ENCODE measurements at regions not wholly inside any gene's neighbourhood (a gene's known extent, or its start where the extent isn't known, plus 50 kb on each side); places are given as distances from the start of the nearest gene placed in this dataset.

- in situ Hi-C loops (cut with MboI; ENCODE audit: low pct_ligation_motif_present in 1 of 4, low pct_unique_long_range_greater_than_20kb in 1 of 4, low sequenced_read_pairs in 3 of 4) (loop anchor here in 3 of 4 donors (25.0 kb wide), 2 partner anchors 216 to 641 kb away; partner anchors contain the start of gene PHYHIPL (in 1 of the 3)), intact Hi-C loops (cut with DNase I; ENCODE audit: low total_unique reads) (no loop called here)
- Histone ChIP-seq H3K4me3 (no peak overlapping the region), H3K27ac (no peak overlapping the region), H3K36me3 (no peaks in the 10 kb centered on the region), H3K27me3 (no peaks in the 10 kb centered on the region), H3K9me3 (no peaks in the 10 kb centered on the region), H3K4me1 (no peaks in the 10 kb centered on the region)
- TF ChIP-seq EP300 (IDR thresholded peaks at IDR 0.05; ENCODE audit: low read depth), result no peak
- no peak for TF ChIP-seq POLR2AphosphoS5 (IDR thresholded peaks at IDR 0.05)
- TF ChIP-seq POLR2A (IDR thresholded peaks at IDR 0.05), result no peak
- TF ChIP-seq, protein P1, sequence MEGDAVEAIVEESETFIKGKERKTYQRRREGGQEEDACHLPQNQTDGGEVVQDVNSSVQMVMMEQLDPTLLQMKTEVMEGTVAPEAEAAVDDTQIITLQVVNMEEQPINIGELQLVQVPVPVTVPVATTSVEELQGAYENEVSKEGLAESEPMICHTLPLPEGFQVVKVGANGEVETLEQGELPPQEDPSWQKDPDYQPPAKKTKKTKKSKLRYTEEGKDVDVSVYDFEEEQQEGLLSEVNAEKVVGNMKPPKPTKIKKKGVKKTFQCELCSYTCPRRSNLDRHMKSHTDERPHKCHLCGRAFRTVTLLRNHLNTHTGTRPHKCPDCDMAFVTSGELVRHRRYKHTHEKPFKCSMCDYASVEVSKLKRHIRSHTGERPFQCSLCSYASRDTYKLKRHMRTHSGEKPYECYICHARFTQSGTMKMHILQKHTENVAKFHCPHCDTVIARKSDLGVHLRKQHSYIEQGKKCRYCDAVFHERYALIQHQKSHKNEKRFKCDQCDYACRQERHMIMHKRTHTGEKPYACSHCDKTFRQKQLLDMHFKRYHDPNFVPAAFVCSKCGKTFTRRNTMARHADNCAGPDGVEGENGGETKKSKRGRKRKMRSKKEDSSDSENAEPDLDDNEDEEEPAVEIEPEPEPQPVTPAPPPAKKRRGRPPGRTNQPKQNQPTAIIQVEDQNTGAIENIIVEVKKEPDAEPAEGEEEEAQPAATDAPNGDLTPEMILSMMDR (IDR thresholded peaks at IDR 0.05), result no peak
- no peak for DNase-seq
These were observed 205.2 kb upstream of the PHYHIPL start for GRCh38 chr10:58971211-58971610.

DNA sequence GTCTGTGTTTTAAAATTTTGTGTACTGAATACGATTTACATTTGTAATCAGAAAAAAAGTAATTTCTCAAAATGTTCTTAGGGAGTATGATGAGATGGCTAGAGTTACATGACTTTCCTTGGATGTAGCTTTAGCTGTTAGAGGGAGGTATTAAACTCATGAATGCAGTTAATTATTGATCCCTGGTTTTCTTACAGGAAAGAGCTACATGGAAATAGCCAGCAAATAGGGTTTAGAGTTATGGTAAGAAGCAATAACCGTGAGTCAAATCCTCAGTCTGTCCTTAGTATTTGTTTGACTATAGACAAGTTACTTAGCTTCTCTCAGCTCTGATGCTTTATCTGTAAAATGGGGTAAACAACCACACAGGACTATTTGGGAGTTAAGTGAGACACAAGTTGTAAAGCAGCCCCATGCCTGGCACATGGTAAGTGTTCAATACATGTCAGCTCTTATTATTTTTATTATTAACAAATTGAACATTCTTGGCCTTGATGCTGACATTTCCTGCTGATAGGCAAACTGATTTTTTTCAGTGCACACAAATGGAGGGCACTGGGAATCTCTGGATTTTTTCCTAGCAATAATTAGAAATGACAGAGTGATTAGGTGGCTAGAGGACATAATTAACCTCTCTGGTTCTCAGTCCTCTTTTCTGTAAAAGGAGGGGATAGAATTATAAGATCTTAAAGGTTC, 204.5 kb upstream of the PHYHIPL start:
- WGBS, 2 donors (ENCODE audit: low coverage in 1 of 2), result 72 to 79% methylated on average over 2 of the region's 2 CpGs

GRCh38 chr10:58972576-58973234, 203.7 kb upstream of the PHYHIPL start:
- intact Hi-C loops (cut with DNase I; ENCODE audit: low total_unique reads), result no loop called here
- DNase-seq, result no peak
- WGBS, 2 donors (ENCODE audit: low coverage in 1 of 2), result 80 to 100% methylated on average over 2 of the region's 2 CpGs
- H3K4me3 ChIP-seq, result no peak overlapping the region
- no peaks in the 10 kb centered on the region for H3K9me3 ChIP-seq
- H3K4me1 ChIP-seq, result no peaks in the 10 kb centered on the region
- TF ChIP-seq, protein P1 (IDR thresholded peaks at IDR 0.05), result no peak
- TF ChIP-seq POLR2AphosphoS5 (IDR thresholded peaks at IDR 0.05), result no peak
- TF ChIP-seq POLR2A (IDR thresholded peaks at IDR 0.05), result no peak
- no peak for TF ChIP-seq EP300 (IDR thresholded peaks at IDR 0.05; ENCODE audit: low read depth)
- H3K36me3 ChIP-seq, result no peaks in the 10 kb centered on the region
- in situ Hi-C loops (cut with MboI; ENCODE audit: low pct_ligation_motif_present in 1 of 4, low pct_unique_long_range_greater_than_20kb in 1 of 4, low sequenced_read_pairs in 3 of 4), result loop anchor here in 3 of 4 donors (25.0 kb wide), 2 partner anchors 215 to 640 kb away; partner anchors contain the start of gene PHYHIPL (in 1 of the 3)
- H3K27ac ChIP-seq, result no peak overlapping the region
- no peaks in the 10 kb centered on the region for H3K27me3 ChIP-seq

More for the DNA sequence above, 204.5 kb upstream of the PHYHIPL start:
- intact Hi-C loops (cut with DNase I; ENCODE audit: low total_unique reads), result no loop called here
- no peak overlapping the region for H3K4me3 ChIP-seq
- H3K9me3 ChIP-seq, result no peaks in the 10 kb centered on the region
- no peaks in the 10 kb centered on the region for H3K4me1 ChIP-seq
- in situ Hi-C loops (cut with MboI; ENCODE audit: low pct_ligation_motif_present in 1 of 4, low pct_unique_long_range_greater_than_20kb in 1 of 4, low sequenced_read_pairs in 3 of 4), result loop anchor here in 3 of 4 donors (25.0 kb wide), 2 partner anchors 215 to 640 kb away; partner anchors contain the start of gene PHYHIPL (in 1 of the 3)
- no peaks in the 10 kb centered on the region for H3K27me3 ChIP-seq
- no peak overlapping the region for H3K27ac ChIP-seq
- TF ChIP-seq POLR2A (IDR thresholded peaks at IDR 0.05) (no peak), POLR2AphosphoS5 (IDR thresholded peaks at IDR 0.05) (no peak), EP300 (IDR thresholded peaks at IDR 0.05; ENCODE audit: low read depth) (no peak)
- TF ChIP-seq, protein P1 (IDR thresholded peaks at IDR 0.05), result no peak
- no peak for DNase-seq
- no peaks in the 10 kb centered on the region for H3K36me3 ChIP-seq

DNA sequence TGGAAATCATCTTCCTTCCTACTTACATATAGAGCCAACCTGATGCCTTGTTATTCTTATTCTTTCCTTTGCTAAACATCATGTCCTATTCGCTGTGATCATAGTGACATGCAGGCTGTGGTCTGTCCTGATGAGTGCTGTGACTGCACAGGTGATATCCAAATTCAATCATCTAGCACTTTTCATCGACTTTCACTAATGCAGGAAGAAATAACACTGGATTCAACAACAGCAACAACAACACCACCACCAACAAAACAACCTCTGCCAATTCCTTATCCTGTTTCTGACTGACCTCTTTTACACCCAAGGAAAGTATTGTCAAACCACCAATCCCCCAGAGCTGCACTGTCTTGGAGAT, 203.2 kb upstream of the PHYHIPL start:
- intact Hi-C loops (cut with DNase I; ENCODE audit: low total_unique reads), result no loop called here
- TF ChIP-seq, protein P1 (IDR thresholded peaks at IDR 0.05), result no peak
- no peak for TF ChIP-seq POLR2AphosphoS5 (IDR thresholded peaks at IDR 0.05)
- no peak for TF ChIP-seq POLR2A (IDR thresholded peaks at IDR 0.05)
- TF ChIP-seq EP300 (IDR thresholded peaks at IDR 0.05; ENCODE audit: low read depth), result no peak
- 67 to 86% methylated on average over 1 to 2 of the region's 2 CpGs for WGBS, 2 donors (ENCODE audit: low coverage in 1 of 2)

More for the DNA sequence above, 203.2 kb upstream of the PHYHIPL start:
- no peaks in the 10 kb centered on the region for H3K27me3 ChIP-seq
- H3K36me3 ChIP-seq, result no peaks in the 10 kb centered on the region
- no peak for DNase-seq
- H3K9me3 ChIP-seq, result no peaks in the 10 kb centered on the region
- H3K27ac ChIP-seq, result no peak overlapping the region
- in situ Hi-C loops (cut with MboI; ENCODE audit: low pct_ligation_motif_present in 1 of 4, low pct_unique_long_range_greater_than_20kb in 1 of 4, low sequenced_read_pairs in 3 of 4), result loop anchor here in 3 of 4 donors (25.0 kb wide), 2 partner anchors 214 to 639 kb away; partner anchors contain the start of gene PHYHIPL (in 1 of the 3)
- H3K4me3 ChIP-seq, result no peak overlapping the region
- no peaks in the 10 kb centered on the region for H3K4me1 ChIP-seq
